D721Med (cell line): ENCODE measurements at regions not wholly inside any gene's neighbourhood (a gene's known extent, or its start where the extent isn't known, plus 50 kb on each side); places are given as distances from the start of the nearest gene placed in this dataset.
"Not testable (repeated sequence)": the region's sequence is repeated elsewhere in the genome, so short reads cannot be mapped to it uniquely, and the experiment has no call there.

ENCODE experiments used
- DNase-seq: peaks from one replicate; pipeline ENCODE4 v3.0.0; 2011; ENCODE audit warnings: low spot score; ENCODE audit not compliant: insufficient read length
- FAIRE-seq: peaks from 2 replicates; lab custom pipeline; 2011; peaks lifted over from hg19 to GRCh38; lab: Jason Lieb, UNC
- TF ChIP-seq, protein P1 (sequence below): IDR thresholded peaks from 2 replicates; pipeline ENCODE4 v1.5.1; 2012; ENCODE audit warnings: mild to moderate bottlenecking, control low read depth; ENCODE audit not compliant: insufficient read depth; ENCODE audit errors: missing control alignments

DNA sequence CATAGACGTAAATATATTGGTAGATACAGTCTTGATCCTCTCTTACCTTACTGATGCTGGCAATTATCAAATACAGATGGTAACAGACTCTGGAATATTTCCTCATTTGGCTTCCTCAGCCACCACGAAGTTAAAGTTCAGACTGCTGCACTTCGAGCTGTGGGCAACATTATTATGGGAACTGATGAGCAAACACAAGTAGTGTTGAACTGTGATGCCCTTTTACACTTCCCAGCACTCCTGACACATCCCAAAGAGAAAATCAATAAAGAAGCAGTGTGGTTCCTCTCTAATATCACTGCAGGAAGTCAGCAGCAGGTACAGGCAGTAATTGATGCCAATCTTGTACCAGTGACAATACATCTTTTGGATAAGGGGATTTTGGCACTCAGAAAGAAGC is 162.7 kb upstream of the NT5E start:
- DNase-seq (no peak), FAIRE-seq (no peak)
- TF ChIP-seq, protein P1, sequence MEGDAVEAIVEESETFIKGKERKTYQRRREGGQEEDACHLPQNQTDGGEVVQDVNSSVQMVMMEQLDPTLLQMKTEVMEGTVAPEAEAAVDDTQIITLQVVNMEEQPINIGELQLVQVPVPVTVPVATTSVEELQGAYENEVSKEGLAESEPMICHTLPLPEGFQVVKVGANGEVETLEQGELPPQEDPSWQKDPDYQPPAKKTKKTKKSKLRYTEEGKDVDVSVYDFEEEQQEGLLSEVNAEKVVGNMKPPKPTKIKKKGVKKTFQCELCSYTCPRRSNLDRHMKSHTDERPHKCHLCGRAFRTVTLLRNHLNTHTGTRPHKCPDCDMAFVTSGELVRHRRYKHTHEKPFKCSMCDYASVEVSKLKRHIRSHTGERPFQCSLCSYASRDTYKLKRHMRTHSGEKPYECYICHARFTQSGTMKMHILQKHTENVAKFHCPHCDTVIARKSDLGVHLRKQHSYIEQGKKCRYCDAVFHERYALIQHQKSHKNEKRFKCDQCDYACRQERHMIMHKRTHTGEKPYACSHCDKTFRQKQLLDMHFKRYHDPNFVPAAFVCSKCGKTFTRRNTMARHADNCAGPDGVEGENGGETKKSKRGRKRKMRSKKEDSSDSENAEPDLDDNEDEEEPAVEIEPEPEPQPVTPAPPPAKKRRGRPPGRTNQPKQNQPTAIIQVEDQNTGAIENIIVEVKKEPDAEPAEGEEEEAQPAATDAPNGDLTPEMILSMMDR: no peak

DNA sequence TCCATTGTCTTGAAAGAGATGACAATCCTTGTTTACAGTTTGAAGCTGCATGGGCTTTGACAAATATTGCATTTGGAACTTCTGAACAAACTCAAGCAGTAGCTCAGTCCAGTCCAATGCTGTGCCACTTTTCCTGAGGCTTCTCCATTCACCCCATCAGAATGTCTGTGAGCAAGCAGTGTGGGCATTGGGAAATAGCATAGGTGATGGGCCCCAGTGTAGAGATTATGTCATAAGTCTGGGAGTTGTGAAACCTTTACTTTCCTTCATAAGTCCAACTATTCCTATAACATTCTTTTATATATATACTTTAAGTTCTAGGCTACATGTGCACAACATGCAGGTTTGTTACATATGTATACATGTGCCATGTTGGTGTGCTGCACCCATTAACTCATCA is 163.4 kb upstream of the NT5E start:
- DNase-seq, FAIRE-seq: not testable (repeated sequence)

DNA sequence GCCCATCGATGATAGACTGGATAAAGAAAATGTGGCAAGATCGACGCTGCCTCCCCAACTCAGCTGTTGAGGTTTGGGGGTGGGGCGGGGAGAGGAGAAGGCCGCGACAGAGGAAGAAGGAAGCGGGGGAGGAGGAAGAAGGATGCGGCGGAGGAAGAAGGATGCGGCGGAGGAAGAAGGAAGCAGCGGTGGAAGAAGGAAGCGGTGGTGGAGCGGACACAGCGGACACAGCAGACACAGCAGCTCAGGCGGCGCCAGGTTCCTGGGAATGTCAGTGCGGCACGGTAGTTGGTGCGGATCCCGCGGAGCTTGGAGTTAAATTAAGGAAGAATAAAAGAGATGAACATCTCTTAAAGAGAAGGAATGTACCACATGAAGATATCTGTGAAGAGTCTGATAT is 163.9 kb upstream of the NT5E start:
- no peak for FAIRE-seq
- TF ChIP-seq, protein P1: no peak
- DNase-seq: no peak

DNA sequence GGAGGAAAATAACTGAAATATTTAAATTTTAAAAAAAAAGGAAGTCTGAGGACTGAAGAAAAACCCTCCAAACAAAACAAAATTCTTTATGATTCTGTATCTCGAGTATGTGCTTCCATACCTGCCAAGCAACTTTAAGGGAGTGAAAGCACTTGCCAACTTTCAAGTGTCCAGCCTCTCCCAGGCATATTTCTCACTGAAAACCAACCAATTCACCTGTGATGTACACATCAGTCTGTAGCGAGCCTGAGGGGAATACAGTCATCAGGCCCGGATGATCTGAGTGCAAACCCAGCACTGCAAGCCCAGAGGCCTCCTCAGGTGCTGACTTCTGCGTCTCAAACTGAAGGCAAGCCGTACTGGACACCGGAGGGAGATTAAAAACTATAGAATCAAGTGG is 164.8 kb upstream of the NT5E start:
- TF ChIP-seq, protein P1: no peak
- DNase-seq (no peak), FAIRE-seq (no peak)

DNA sequence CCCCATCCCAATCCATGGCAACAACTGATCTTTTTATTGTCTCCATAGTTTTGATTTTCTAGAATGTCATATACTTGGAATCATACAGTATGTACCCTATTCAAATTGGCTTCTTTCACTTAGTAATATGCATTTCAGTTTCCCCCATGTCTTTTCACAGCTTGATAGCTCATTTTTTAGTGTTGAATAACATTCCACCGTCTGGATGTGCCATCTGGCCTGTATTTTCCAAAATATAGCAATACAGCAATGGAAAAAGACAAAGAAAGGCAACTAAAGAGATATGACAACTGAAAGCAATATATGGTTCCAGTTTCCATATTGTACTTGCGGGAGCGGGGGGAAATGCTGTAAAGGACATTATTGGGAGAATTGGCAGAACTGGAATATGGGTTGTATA is 166.4 kb upstream of the NT5E start:
- FAIRE-seq: no peak
- DNase-seq: no peak
- TF ChIP-seq, protein P1: no peak

DNA sequence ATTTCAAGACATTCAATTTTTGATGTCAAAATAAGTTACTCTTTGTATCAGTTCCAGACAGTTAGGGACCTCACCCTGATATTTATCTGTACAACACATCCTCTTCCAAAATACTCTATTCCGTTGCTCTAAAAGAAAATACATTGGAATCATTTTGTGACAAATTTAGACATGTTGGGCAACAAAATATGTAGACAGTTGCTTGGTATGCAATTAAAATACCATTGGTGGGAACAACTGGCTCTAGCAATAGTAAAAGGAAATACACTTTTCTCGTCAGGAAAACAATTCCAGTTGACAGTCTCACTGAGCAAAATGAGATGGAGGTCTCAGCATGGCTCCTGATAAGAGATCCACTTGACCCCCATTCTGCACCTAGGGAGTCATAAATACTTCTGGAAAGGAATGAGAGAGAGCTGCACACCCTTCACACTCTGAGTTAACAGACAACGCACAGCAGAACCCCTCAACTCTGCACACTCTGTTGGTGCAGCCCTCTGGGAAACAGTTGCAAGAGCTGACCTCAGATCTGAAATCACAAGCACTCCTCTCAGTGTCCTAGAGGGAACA is 171.3 kb upstream of the NT5E start:
- FAIRE-seq: no peak
- DNase-seq: no peak
- TF ChIP-seq, protein P1: no peak

DNA sequence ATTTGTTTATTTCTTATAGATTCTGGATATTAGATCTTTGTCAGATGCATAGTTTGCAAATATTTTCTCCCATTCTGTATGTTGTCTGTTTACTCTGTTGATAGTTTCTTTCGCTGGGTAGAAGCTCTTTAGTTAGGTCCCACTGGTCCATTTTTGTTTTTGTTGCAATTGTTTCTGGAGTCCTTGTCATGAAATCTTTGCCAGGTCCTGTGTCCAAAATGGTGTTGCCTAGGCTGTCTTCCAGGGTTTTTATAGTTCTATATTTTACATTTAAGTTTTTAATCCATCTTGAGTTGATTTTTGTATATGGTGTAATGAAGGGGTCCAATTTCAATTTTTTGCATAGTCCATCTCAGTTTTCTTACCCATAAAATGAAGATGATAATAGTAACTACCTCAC is 173.9 kb upstream of the NT5E start:
- FAIRE-seq, DNase-seq: not testable (repeated sequence)

DNA sequence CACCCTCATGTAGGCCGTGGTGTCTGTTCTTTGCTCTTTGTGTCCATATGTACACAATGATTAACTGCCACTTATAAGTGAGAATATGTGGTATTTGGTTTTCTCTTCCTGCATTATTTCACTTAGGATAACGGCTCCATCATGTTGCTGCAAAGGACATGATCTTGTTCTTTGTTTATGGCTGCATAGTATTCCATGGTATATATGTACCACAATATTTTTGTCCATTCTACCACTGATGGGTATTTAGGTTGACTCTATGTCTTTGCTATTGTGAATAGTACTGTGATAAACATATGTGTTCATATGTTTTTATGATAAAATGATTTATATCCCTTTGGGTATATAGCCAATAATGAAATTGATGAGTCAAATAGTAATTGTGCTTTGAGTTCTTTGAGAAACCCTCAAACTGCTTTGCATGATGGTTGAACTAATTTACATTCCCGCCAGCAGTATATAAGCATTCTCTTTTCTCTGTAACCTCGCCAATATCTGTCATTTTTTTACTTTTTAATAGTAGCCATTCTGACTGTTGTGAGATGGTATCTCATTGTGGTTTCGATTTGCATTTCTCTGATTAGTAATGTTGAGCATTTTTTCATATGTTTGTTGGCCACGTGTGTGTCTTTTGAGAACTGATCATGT is 174.4 kb upstream of the NT5E start:
- FAIRE-seq: no peak
- DNase-seq: no peak
- TF ChIP-seq, protein P1: no peak
